D721Med (cell line): ENCODE measurements at regions not wholly inside any gene's neighbourhood (a gene's known extent, or its start where the extent isn't known, plus 50 kb on each side); places are given as distances from the start of the nearest gene placed in this dataset.

Experiments
- DNase-seq: peaks from one replicate; pipeline ENCODE4 v3.0.0; 2011; ENCODE audit warnings: low spot score; ENCODE audit not compliant: insufficient read length
- FAIRE-seq: peaks from 2 replicates; lab custom pipeline; 2011; peaks lifted over from hg19 to GRCh38; lab: Jason Lieb, UNC
- TF ChIP-seq, protein P1 (sequence below): IDR thresholded peaks from 2 replicates; pipeline ENCODE4 v1.5.1; 2012; ENCODE audit warnings: mild to moderate bottlenecking, control low read depth; ENCODE audit not compliant: insufficient read depth; ENCODE audit errors: missing control alignments

DNA sequence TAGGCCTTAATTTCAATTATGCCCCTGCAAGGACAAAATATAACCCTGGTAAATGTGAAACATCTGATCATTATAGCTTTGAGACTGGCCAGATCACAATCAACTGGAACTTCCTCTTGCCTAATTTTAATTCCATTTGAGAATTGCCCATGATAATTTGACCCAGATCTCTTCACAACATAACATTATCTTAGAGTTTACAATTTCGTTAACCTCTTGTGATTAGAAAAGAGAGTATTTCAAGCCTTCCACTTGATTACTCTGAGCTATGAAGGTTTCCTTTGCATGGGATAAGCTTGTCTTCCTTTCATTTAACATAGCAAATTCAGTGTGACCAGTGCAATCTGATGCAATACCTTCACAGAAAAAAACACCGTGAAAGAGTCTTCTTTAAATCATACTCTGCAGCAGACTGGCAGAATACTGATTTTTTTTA is 143.6 kb downstream of the DUSP6 start:
- DNase-seq (no peak), FAIRE-seq (no peak)
- TF ChIP-seq, protein P1, sequence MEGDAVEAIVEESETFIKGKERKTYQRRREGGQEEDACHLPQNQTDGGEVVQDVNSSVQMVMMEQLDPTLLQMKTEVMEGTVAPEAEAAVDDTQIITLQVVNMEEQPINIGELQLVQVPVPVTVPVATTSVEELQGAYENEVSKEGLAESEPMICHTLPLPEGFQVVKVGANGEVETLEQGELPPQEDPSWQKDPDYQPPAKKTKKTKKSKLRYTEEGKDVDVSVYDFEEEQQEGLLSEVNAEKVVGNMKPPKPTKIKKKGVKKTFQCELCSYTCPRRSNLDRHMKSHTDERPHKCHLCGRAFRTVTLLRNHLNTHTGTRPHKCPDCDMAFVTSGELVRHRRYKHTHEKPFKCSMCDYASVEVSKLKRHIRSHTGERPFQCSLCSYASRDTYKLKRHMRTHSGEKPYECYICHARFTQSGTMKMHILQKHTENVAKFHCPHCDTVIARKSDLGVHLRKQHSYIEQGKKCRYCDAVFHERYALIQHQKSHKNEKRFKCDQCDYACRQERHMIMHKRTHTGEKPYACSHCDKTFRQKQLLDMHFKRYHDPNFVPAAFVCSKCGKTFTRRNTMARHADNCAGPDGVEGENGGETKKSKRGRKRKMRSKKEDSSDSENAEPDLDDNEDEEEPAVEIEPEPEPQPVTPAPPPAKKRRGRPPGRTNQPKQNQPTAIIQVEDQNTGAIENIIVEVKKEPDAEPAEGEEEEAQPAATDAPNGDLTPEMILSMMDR, result no peak

DNA sequence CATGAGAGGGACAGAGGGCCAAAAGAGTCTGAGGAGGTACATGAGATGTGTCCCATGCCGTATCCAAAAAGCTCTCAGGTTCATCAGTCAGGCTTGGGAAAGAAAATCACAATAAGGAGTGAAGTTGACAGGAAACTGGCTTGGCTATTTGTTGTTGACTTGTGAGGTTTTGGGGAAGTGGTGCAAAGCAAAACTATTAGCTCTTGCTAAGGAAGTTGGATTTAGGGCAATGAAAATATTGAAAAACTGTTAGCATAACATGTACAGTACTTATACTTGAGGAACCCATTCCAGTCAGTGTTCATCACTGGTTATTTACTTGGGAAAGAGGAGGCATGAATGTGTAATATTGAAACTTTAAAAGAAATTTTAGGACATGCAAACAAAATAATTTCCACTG is 145.9 kb downstream of the DUSP6 start:
- no peak for FAIRE-seq
- no peak for DNase-seq
- TF ChIP-seq, protein P1, result no peak

DNA sequence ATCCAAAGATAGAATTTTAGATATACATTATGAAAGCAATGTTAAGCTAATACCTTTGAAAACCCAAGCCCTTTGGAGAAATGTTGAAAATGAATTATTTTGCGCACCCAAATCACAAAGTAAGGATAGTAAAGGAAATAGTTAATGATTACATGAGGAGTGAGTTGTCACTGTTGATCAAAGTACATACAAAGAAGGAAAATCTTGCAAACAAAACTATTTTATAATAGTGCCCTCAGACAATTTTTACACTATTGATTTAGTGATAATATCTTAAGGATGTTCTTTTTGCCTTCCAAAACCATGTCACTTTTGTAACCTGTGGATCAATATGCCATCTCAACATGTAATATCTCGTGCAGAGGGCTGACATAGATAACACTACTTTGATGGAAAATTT is 146.8 kb downstream of the DUSP6 start:
- TF ChIP-seq, protein P1, result no peak
- FAIRE-seq, result no peak
- DNase-seq, result no peak

DNA sequence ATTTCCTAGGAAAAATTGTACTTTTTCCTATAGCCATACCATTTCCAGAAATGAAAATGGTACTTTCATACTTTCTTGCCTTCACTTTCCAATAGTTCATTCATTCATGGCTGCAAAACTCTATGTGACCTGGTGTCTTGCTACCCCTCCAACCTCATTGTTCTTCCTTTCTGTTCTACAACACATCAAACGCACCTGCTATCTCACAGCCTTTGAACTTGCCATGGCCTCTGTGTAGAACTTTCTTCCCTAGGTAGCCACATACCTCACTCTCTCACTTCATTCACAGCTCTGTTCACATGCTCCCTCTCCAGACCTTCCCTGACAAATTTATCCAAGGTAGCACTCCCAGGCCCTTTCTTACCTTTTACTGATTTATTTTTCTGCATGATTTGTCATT is 149.2 kb downstream of the DUSP6 start:
- FAIRE-seq, result no peak
- no peak for DNase-seq
- TF ChIP-seq, protein P1, result no peak

DNA sequence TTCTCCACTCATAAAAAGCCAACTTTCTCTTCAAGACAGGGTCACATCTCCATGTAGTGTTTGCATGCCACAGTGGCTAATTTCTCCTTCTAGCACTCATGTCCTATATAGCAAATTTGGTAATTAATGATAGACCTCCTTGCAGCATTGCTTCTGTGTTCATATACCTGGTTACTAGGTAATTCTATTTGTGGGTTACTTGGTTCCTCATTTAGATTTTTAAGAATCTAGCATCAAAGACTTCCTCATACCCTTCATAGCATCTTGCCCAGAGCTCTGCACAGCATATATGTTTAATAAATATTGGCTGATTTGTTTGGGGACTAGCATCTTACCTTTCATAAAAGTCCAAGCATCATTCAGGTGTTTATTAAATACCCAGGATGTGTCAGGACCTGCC is 152.1 kb downstream of the DUSP6 start:
- DNase-seq, result no peak
- no peak for FAIRE-seq
- TF ChIP-seq, protein P1, result no peak

DNA sequence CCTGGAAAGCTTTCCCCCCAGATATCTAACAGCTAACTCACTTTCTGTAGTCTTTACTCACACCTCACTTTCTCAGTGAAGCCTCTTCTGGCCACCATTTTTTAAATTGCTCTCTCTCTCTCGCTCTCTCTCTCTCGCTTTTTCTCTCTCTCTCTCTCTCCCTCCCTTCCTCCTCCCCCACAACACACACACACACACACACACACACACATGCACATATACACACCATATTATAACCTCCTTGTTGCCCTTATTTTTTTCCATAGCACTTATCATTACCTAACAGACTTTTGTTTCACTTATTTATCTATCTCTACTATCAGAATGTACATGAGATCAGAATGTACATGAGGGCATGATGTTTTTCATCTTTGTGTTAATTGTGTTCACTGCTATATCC is 156.8 kb downstream of the DUSP6 start:
- TF ChIP-seq, protein P1, result no peak
- DNase-seq, result no peak
- FAIRE-seq, result no peak

DNA sequence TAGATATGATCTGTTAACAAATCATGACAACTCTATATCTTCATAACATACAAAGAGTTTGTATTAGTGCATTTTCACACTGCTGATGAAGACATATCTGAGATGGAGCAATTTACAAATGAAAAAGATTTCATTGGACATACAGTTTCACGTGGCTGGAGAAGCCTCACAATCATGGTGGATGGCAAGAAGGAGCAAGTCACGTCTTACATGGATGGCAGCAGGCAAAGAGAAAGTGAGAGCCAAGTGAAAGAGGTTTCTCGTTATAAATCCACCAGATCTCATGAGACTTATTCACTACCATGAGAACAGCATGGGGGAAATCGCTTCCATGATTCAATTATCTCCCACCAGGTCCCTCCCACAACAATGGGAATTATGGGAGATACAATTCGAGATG is 157.6 kb downstream of the DUSP6 start:
- TF ChIP-seq, protein P1, result no peak
- FAIRE-seq, result no peak
- DNase-seq, result no peak
